Activated CD8-positive, alpha-beta T cell treated with anti-CD3 and anti-CD28 coated beads for 36 hours (primary cell): ENCODE measurements at regions not wholly inside any gene's neighbourhood (a gene's known extent, or its start where the extent isn't known, plus 50 kb on each side); places are given as distances from the start of the nearest gene placed in this dataset.

Source experiments
- ATAC-seq: fragments of 200-7000 bp; cut with Tn5 transposase; one replicate; pipeline ENCODE4 v1.10.0; 2021; ENCODE audit warnings: mild to moderate bottlenecking, moderate library complexity
- CTCF ChIA-PET: fragments of 350-600 bp; sonication (Branson Sonifier 250); formaldehyde crosslinking; loops from one replicate; lab custom pipeline; 2021; ENCODE audit warnings: antibody characterized with exemption; lab: Charles Lee
- POLR2A ChIA-PET: fragments of 350-600 bp; sonication (Branson Sonifier 250); formaldehyde crosslinking; loops from one replicate; lab custom pipeline; 2021; ENCODE audit warnings: antibody characterized with exemption; lab: Charles Lee
- DNase-seq: peaks from one replicate; pipeline ENCODE4 v3.0.0-alpha.2; 2020
- H3K27ac Mint-ChIP-seq: one replicate; pipeline ENCODE4 v1.8.0; 2021; ENCODE audit warnings: mild to moderate bottlenecking, mixed read lengths
- H3K27me3 Mint-ChIP-seq: one replicate; pipeline ENCODE4 v1.8.0; 2021; ENCODE audit warnings: mixed read lengths
- H3K36me3 Mint-ChIP-seq: one replicate; pipeline ENCODE4 v1.8.0; 2021; ENCODE audit warnings: low read depth, mixed read lengths
- H3K4me1 Mint-ChIP-seq: one replicate; pipeline ENCODE4 v1.8.0; 2021; ENCODE audit warnings: low read depth, mixed read lengths
- H3K4me3 Mint-ChIP-seq: one replicate; pipeline ENCODE4 v1.8.0; 2021; ENCODE audit warnings: mild to moderate bottlenecking, moderate library complexity, mixed read lengths
- H3K9me3 Mint-ChIP-seq: one replicate; pipeline ENCODE4 v1.8.0; 2021; ENCODE audit warnings: mixed read lengths
- CTCF ChIP-seq: fragments of 200-600 bp; IDR thresholded peaks from one replicate; pipeline ENCODE4 v1.8.0; 2022; ENCODE audit warnings: antibody characterized with exemption, mild to moderate bottlenecking
- intact Hi-C: fragments of 100-400 bp; cut with micrococcal nuclease; formaldehyde crosslinking; loops from one replicate; pipeline ENCODE4 v1.10.0; 2022

DNA sequence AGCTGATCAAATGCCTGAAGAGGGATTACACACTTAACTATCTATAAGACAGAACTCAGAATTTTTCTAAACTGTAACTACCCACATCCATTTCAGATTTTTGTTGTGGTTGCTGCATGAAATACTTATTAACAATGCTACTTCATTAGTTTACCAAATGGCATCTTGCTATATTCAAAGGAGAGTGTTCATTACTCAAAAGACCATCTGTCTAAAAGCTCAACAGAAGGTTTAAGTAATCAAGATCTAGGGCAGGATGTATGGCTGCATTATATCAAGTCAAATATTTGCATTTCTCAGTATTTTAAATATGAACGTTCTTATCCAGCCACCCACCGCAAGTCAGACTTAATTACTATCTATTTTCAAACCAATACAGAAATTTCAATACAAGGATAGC, 79.9 kb downstream of the SIPA1L2 start:
- no peaks in the 10 kb centered on the region for H3K36me3 Mint-ChIP-seq
- TF ChIP-seq CTCF: no peak
- no peak for DNase-seq
- peaks cover 7% of the 10 kb centered on the region for H3K27me3 Mint-ChIP-seq
- H3K4me1 Mint-ChIP-seq: no peaks in the 10 kb centered on the region
- no peak overlapping the region for H3K27ac Mint-ChIP-seq
- intact Hi-C loops: no loop called here
- no peak for ATAC-seq
- CTCF ChIA-PET: no interaction called here
- H3K4me3 Mint-ChIP-seq: no peak overlapping the region
- no peaks in the 10 kb centered on the region for H3K9me3 Mint-ChIP-seq
- POLR2A ChIA-PET: no interaction called here

DNA sequence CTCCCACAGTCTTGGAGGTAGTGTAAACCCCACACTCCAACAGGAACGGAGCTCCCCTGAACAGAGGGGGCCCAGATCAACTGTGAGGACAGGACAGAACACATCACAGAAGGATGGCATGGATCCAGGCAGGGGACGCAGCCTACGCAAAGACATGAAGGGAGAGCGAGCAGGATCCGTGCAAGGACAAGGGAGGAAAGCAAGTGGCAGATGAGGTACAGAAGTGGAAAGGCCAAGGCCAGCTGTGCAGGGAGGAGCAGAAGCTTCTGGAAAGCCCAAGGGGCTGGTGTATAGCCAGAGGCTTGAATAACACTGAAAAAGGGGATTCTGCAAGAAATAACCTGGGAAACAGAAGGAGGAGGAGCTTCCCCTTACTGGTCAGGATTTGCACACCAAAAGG, 81.2 kb downstream of the SIPA1L2 start:
- Mint-ChIP-seq H3K4me1 (no peaks in the 10 kb centered on the region), H3K27ac (no peak overlapping the region), H3K36me3 (no peaks in the 10 kb centered on the region), H3K27me3 (peaks cover 7% of the 10 kb centered on the region), H3K4me3 (no peak overlapping the region), H3K9me3 (no peaks in the 10 kb centered on the region)
- ChIA-PET CTCF (no interaction called here), POLR2A (no interaction called here)
- DNase-seq (no peak), ATAC-seq (no peak)
- no peak for TF ChIP-seq CTCF
- intact Hi-C loops: no loop called here

- POLR2A ChIA-PET: no interaction called here
- Mint-ChIP-seq H3K4me1 (no peaks in the 10 kb centered on the region), H3K9me3 (no peaks in the 10 kb centered on the region), H3K27ac (no peak overlapping the region), H3K27me3 (peaks cover 7% of the 10 kb centered on the region), H3K4me3 (no peak overlapping the region), H3K36me3 (no peaks in the 10 kb centered on the region)
- CTCF ChIA-PET: no interaction called here
- TF ChIP-seq CTCF: no peak
- no peak for DNase-seq
- no peak for ATAC-seq
- intact Hi-C loops: no loop called here
These were observed 81.9 kb downstream of the SIPA1L2 start for GRCh38 chr1:232547938-232548484.

- POLR2A ChIA-PET: no interaction called here
- Mint-ChIP-seq H3K27me3 (peaks cover 1% of the 10 kb centered on the region), H3K4me3 (no peak overlapping the region), H3K4me1 (peaks cover 4% of the 10 kb centered on the region), H3K27ac (no peak overlapping the region), H3K36me3 (no peaks in the 10 kb centered on the region), H3K9me3 (no peaks in the 10 kb centered on the region)
- no peak for DNase-seq
- CTCF ChIA-PET: no interaction called here
- intact Hi-C loops: no loop called here
- no peak for ATAC-seq
- TF ChIP-seq CTCF: no peak
These were observed 87.0 kb downstream of the SIPA1L2 start for GRCh38 chr1:232542633-232543593.

GRCh38 chr1:232538943-232539302, 91.0 kb downstream of the SIPA1L2 start:
- DNase-seq: no peak

More at GRCh38 chr1:232538943-232539302, 91.0 kb downstream of the SIPA1L2 start:
- Mint-ChIP-seq H3K4me1 (peaks cover 4% of the 10 kb centered on the region), H3K9me3 (no peaks in the 10 kb centered on the region), H3K4me3 (no peak overlapping the region), H3K36me3 (no peaks in the 10 kb centered on the region), H3K27ac (no peak overlapping the region), H3K27me3 (no peaks in the 10 kb centered on the region)
- intact Hi-C loops: no loop called here
- POLR2A ChIA-PET: no interaction called here
- CTCF ChIA-PET: no interaction called here
- ATAC-seq: no peak
- TF ChIP-seq CTCF: no peak
